Stimulated activated naive CD8-positive, alpha-beta T cell treated with anti-CD3 and anti-CD28 coated beads, Interleukin-15, Interleukin-2, amounts not matched to agents 100 ng/mL and 50 ng/mL, for 24 hours (primary cell): ENCODE measurements at regions not wholly inside any gene's neighbourhood (a gene's known extent, or its start where the extent isn't known, plus 50 kb on each side); places are given as distances from the start of the nearest gene placed in this dataset.

Source experiments
- H3K27ac Mint-ChIP-seq: one replicate; pipeline ENCODE4 v1.8.0; 2021; ENCODE audit warnings: mild to moderate bottlenecking, mixed read lengths
- H3K27me3 Mint-ChIP-seq: one replicate; pipeline ENCODE4 v1.8.0; 2021; ENCODE audit warnings: mixed read lengths
- H3K36me3 Mint-ChIP-seq: one replicate; pipeline ENCODE4 v1.8.0; 2021; ENCODE audit warnings: low read depth, mixed read lengths
- H3K4me1 Mint-ChIP-seq: one replicate; pipeline ENCODE4 v1.8.0; 2021; ENCODE audit warnings: low read depth, mixed read lengths
- H3K4me3 Mint-ChIP-seq: one replicate; pipeline ENCODE4 v1.8.0; 2021; ENCODE audit warnings: mild to moderate bottlenecking, mixed read lengths
- H3K9me3 Mint-ChIP-seq: one replicate; pipeline ENCODE4 v1.8.0; 2021; ENCODE audit warnings: mixed read lengths

GRCh38 chr18:64592246-64592645, 443.4 kb upstream of the LINC00305 start:
- peaks cover 8% of the 10 kb centered on the region for H3K9me3 Mint-ChIP-seq
- H3K27me3 Mint-ChIP-seq = no peaks in the 10 kb centered on the region
- H3K36me3 Mint-ChIP-seq = no peaks in the 10 kb centered on the region
- H3K4me3 Mint-ChIP-seq = no peak overlapping the region
- H3K4me1 Mint-ChIP-seq = no peaks in the 10 kb centered on the region
- H3K27ac Mint-ChIP-seq = no peak overlapping the region

- Mint-ChIP-seq H3K36me3 (no peaks in the 10 kb centered on the region), H3K9me3 (peaks cover 12% of the 10 kb centered on the region), H3K4me1 (no peaks in the 10 kb centered on the region), H3K27ac (no peak overlapping the region), H3K27me3 (no peaks in the 10 kb centered on the region), H3K4me3 (no peak overlapping the region)
Observed at GRCh38 chr18:64589000-64589399, 440.1 kb upstream of the LINC00305 start.

- no peak overlapping the region for H3K27ac Mint-ChIP-seq
- H3K36me3 Mint-ChIP-seq = no peaks in the 10 kb centered on the region
- H3K4me1 Mint-ChIP-seq = no peaks in the 10 kb centered on the region
- H3K9me3 Mint-ChIP-seq = peaks cover 7% of the 10 kb centered on the region
- no peaks in the 10 kb centered on the region for H3K27me3 Mint-ChIP-seq
- no peak overlapping the region for H3K4me3 Mint-ChIP-seq
Observed at GRCh38 chr18:64566456-64566855, 417.6 kb upstream of the LINC00305 start.

- Mint-ChIP-seq H3K27ac (no peak overlapping the region), H3K9me3 (no peaks in the 10 kb centered on the region), H3K27me3 (no peaks in the 10 kb centered on the region), H3K4me1 (no peaks in the 10 kb centered on the region), H3K4me3 (no peak overlapping the region), H3K36me3 (no peaks in the 10 kb centered on the region)
Observed at GRCh38 chr18:64562651-64563050, 413.8 kb upstream of the LINC00305 start.

GRCh38 chr18:64546451-64546850, 397.6 kb upstream of the LINC00305 start:
- Mint-ChIP-seq H3K4me1 (no peaks in the 10 kb centered on the region), H3K9me3 (no peaks in the 10 kb centered on the region), H3K4me3 (no peak overlapping the region), H3K27me3 (no peaks in the 10 kb centered on the region), H3K36me3 (no peaks in the 10 kb centered on the region), H3K27ac (no peak overlapping the region)

- H3K4me1 Mint-ChIP-seq = no peaks in the 10 kb centered on the region
- no peak overlapping the region for H3K4me3 Mint-ChIP-seq
- H3K27me3 Mint-ChIP-seq = no peaks in the 10 kb centered on the region
- H3K9me3 Mint-ChIP-seq = peaks cover 3% of the 10 kb centered on the region
- no peak overlapping the region for H3K27ac Mint-ChIP-seq
- no peaks in the 10 kb centered on the region for H3K36me3 Mint-ChIP-seq
Observed at GRCh38 chr18:64539847-64540246, 391.0 kb upstream of the LINC00305 start.

GRCh38 chr18:64528646-64529045, 379.8 kb upstream of the LINC00305 start:
- no peaks in the 10 kb centered on the region for H3K27me3 Mint-ChIP-seq

GRCh38 chr18:64519201-64519600, 370.3 kb upstream of the LINC00305 start:
- Mint-ChIP-seq H3K36me3 (no peaks in the 10 kb centered on the region), H3K4me1 (no peaks in the 10 kb centered on the region), H3K4me3 (no peak overlapping the region), H3K27ac (no peak overlapping the region), H3K9me3 (peaks cover 24% of the 10 kb centered on the region), H3K27me3 (no peaks in the 10 kb centered on the region)

More at GRCh38 chr18:64528646-64529045, 379.8 kb upstream of the LINC00305 start:
- Mint-ChIP-seq H3K4me1 (no peaks in the 10 kb centered on the region), H3K36me3 (no peaks in the 10 kb centered on the region), H3K4me3 (no peak overlapping the region), H3K9me3 (peaks cover 14% of the 10 kb centered on the region), H3K27ac (no peak overlapping the region)

- no peak overlapping the region for H3K4me3 Mint-ChIP-seq
- H3K36me3 Mint-ChIP-seq = no peaks in the 10 kb centered on the region
- no peak overlapping the region for H3K27ac Mint-ChIP-seq
- no peaks in the 10 kb centered on the region for H3K4me1 Mint-ChIP-seq
- H3K27me3 Mint-ChIP-seq = no peaks in the 10 kb centered on the region
- H3K9me3 Mint-ChIP-seq = peaks cover 24% of the 10 kb centered on the region
Observed at GRCh38 chr18:64518191-64518590, 369.3 kb upstream of the LINC00305 start.

- no peak overlapping the region for H3K27ac Mint-ChIP-seq
- H3K4me3 Mint-ChIP-seq = no peak overlapping the region
- H3K9me3 Mint-ChIP-seq = no peaks in the 10 kb centered on the region
- H3K4me1 Mint-ChIP-seq = no peaks in the 10 kb centered on the region
- no peaks in the 10 kb centered on the region for H3K27me3 Mint-ChIP-seq
- H3K36me3 Mint-ChIP-seq = no peaks in the 10 kb centered on the region
Observed at GRCh38 chr18:64513401-64513800, 364.5 kb upstream of the LINC00305 start.

- Mint-ChIP-seq H3K27ac (no peak overlapping the region), H3K4me3 (no peak overlapping the region), H3K36me3 (no peaks in the 10 kb centered on the region), H3K27me3 (no peaks in the 10 kb centered on the region), H3K9me3 (no peaks in the 10 kb centered on the region), H3K4me1 (no peaks in the 10 kb centered on the region)
Observed at GRCh38 chr18:64490207-64490606, 341.3 kb upstream of the LINC00305 start.

GRCh38 chr18:64488698-64489097, 339.8 kb upstream of the LINC00305 start:
- Mint-ChIP-seq H3K36me3 (no peaks in the 10 kb centered on the region), H3K9me3 (no peaks in the 10 kb centered on the region), H3K27me3 (no peaks in the 10 kb centered on the region), H3K4me1 (no peaks in the 10 kb centered on the region), H3K4me3 (no peak overlapping the region), H3K27ac (no peak overlapping the region)

- Mint-ChIP-seq H3K27ac (no peak overlapping the region), H3K9me3 (peaks cover 9% of the 10 kb centered on the region), H3K4me3 (no peak overlapping the region), H3K36me3 (no peaks in the 10 kb centered on the region), H3K4me1 (no peaks in the 10 kb centered on the region), H3K27me3 (no peaks in the 10 kb centered on the region)
Observed at GRCh38 chr18:64474773-64475172, 325.9 kb upstream of the LINC00305 start.

- H3K27ac Mint-ChIP-seq = no peak overlapping the region
- H3K4me3 Mint-ChIP-seq = no peak overlapping the region
- H3K4me1 Mint-ChIP-seq = no peaks in the 10 kb centered on the region
- peaks cover 9% of the 10 kb centered on the region for H3K9me3 Mint-ChIP-seq
- no peaks in the 10 kb centered on the region for H3K36me3 Mint-ChIP-seq
- no peaks in the 10 kb centered on the region for H3K27me3 Mint-ChIP-seq
Observed at GRCh38 chr18:64474255-64474654, 325.4 kb upstream of the LINC00305 start.

- no peak overlapping the region for H3K27ac Mint-ChIP-seq
- no peaks in the 10 kb centered on the region for H3K9me3 Mint-ChIP-seq
- no peaks in the 10 kb centered on the region for H3K27me3 Mint-ChIP-seq
- H3K4me1 Mint-ChIP-seq = no peaks in the 10 kb centered on the region
- no peaks in the 10 kb centered on the region for H3K36me3 Mint-ChIP-seq
- H3K4me3 Mint-ChIP-seq = no peak overlapping the region
Observed at GRCh38 chr18:64449434-64449833, 300.5 kb upstream of the LINC00305 start.

GRCh38 chr18:64444819-64445218, 295.9 kb upstream of the LINC00305 start:
- H3K4me1 Mint-ChIP-seq = no peaks in the 10 kb centered on the region

More at GRCh38 chr18:64444819-64445218, 295.9 kb upstream of the LINC00305 start:
- no peaks in the 10 kb centered on the region for H3K36me3 Mint-ChIP-seq
- no peak overlapping the region for H3K4me3 Mint-ChIP-seq
- no peak overlapping the region for H3K27ac Mint-ChIP-seq
- peaks cover 3% of the 10 kb centered on the region for H3K9me3 Mint-ChIP-seq
- H3K27me3 Mint-ChIP-seq = no peaks in the 10 kb centered on the region
